OCI-LY1 (cell line): ENCODE measurements at regions not wholly inside any gene's neighbourhood (a gene's known extent, or its start where the extent isn't known, plus 50 kb on each side); places are given as distances from the start of the nearest gene placed in this dataset.

Source experiments
- EZH2 ChIP-seq: fragments of 200-600 bp; sonication (generic), shearing (Covaris generic); IDR thresholded peaks from 2 replicates; pipeline ENCODE4 v1.8.0; 2017; ENCODE audit warnings: borderline replicate concordance, mixed run types, mild to moderate bottlenecking, antibody characterized with exemption, low read length, moderate library complexity, mixed read lengths
- TF ChIP-seq, protein P1 (sequence below): fragments of 200-600 bp; sonication (generic), shearing (Covaris generic); IDR thresholded peaks from 2 replicates; pipeline ENCODE4 v1.5.1; 2017; ENCODE audit warnings: mild to moderate bottlenecking, antibody characterized with exemption, low read length, moderate library complexity, mixed read lengths

DNA sequence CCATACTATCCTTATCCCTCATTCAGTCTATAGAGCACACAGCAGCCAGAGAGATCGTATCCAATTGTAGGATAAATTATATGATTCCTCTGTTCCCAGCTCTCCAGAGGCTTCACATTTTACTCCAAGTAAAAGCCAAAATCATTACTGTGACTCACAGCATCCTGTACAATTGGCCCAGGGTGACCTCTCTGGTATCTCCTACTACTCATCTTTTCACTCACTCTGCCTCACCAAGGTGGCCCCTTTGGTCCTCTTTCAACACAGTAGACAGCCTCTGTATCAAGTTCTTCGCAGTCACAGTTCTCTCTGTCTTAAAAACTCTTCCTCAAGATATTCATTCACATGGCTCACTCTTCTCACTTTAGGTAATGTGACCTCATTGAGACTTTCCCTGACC lies 72.6 kb upstream of the LSM8 start:
- TF ChIP-seq, protein P1, sequence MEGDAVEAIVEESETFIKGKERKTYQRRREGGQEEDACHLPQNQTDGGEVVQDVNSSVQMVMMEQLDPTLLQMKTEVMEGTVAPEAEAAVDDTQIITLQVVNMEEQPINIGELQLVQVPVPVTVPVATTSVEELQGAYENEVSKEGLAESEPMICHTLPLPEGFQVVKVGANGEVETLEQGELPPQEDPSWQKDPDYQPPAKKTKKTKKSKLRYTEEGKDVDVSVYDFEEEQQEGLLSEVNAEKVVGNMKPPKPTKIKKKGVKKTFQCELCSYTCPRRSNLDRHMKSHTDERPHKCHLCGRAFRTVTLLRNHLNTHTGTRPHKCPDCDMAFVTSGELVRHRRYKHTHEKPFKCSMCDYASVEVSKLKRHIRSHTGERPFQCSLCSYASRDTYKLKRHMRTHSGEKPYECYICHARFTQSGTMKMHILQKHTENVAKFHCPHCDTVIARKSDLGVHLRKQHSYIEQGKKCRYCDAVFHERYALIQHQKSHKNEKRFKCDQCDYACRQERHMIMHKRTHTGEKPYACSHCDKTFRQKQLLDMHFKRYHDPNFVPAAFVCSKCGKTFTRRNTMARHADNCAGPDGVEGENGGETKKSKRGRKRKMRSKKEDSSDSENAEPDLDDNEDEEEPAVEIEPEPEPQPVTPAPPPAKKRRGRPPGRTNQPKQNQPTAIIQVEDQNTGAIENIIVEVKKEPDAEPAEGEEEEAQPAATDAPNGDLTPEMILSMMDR: no peak
- TF ChIP-seq EZH2: no peak
